HCT116 (cell line): ENCODE measurements at regions not wholly inside any gene's neighbourhood (a gene's known extent, or its start where the extent isn't known, plus 50 kb on each side); places are given as distances from the start of the nearest gene placed in this dataset.

Experiments used
- CEBPB ChIP-seq: IDR thresholded peaks from 2 replicates; pipeline ENCODE4 v1.6.1; 2012; ENCODE audit warnings: low read depth
- CTCF ChIP-seq, 3 experiments: fragments of 200-600 bp in 1 of 3; sonication (generic) in 1 of 3; IDR thresholded peaks in 2 of 3; conservative IDR thresholded peaks in 1 of 3; 2 replicates each; pipeline ENCODE4 v1.5.1; 2012 to 2017; ENCODE audit warnings: low read depth in 2 of 3, low read length in 2 of 3, antibody characterized with exemption in 1 of 3, borderline replicate concordance in 1 of 3, control low read depth in 1 of 3, mild to moderate bottlenecking in 1 of 3, mixed read lengths in 1 of 3, mixed run types in 1 of 3, moderate library complexity in 1 of 3; ENCODE audit not compliant: insufficient read depth in 1 of 3
- EZH2phosphoT487 ChIP-seq: fragments of 200-600 bp; IDR thresholded peaks from 2 replicates; pipeline ENCODE4 v1.6.1; 2018; ENCODE audit warnings: antibody characterized with exemption, borderline replicate concordance
- FOSL1 ChIP-seq: IDR thresholded peaks from 2 replicates; pipeline ENCODE4 v1.6.1; 2012; ENCODE audit warnings: low read depth
- POLR2A ChIP-seq: IDR thresholded peaks from 2 replicates; pipeline ENCODE4 v1.7.0; 2011; ENCODE audit warnings: borderline replicate concordance; ENCODE audit not compliant: insufficient read depth, insufficient read length; ENCODE audit errors: extremely low read depth
- POLR2AphosphoS5 ChIP-seq: IDR thresholded peaks from 2 replicates; pipeline ENCODE4 v1.6.1; 2011; ENCODE audit warnings: mild to moderate bottlenecking, low read depth, low read length, moderate library complexity
- SP1 ChIP-seq: IDR thresholded peaks from 2 replicates; pipeline ENCODE4 v1.6.1; 2012; ENCODE audit warnings: low read depth
- TF ChIP-seq, protein P1 (sequence below): IDR thresholded peaks from 2 replicates; pipeline ENCODE4 v1.6.1; 2012; ENCODE audit warnings: low read depth
- TF ChIP-seq, protein P2 (sequence below): IDR thresholded peaks from 2 replicates; pipeline ENCODE4 v1.6.1; 2012

- TF ChIP-seq, protein P1, sequence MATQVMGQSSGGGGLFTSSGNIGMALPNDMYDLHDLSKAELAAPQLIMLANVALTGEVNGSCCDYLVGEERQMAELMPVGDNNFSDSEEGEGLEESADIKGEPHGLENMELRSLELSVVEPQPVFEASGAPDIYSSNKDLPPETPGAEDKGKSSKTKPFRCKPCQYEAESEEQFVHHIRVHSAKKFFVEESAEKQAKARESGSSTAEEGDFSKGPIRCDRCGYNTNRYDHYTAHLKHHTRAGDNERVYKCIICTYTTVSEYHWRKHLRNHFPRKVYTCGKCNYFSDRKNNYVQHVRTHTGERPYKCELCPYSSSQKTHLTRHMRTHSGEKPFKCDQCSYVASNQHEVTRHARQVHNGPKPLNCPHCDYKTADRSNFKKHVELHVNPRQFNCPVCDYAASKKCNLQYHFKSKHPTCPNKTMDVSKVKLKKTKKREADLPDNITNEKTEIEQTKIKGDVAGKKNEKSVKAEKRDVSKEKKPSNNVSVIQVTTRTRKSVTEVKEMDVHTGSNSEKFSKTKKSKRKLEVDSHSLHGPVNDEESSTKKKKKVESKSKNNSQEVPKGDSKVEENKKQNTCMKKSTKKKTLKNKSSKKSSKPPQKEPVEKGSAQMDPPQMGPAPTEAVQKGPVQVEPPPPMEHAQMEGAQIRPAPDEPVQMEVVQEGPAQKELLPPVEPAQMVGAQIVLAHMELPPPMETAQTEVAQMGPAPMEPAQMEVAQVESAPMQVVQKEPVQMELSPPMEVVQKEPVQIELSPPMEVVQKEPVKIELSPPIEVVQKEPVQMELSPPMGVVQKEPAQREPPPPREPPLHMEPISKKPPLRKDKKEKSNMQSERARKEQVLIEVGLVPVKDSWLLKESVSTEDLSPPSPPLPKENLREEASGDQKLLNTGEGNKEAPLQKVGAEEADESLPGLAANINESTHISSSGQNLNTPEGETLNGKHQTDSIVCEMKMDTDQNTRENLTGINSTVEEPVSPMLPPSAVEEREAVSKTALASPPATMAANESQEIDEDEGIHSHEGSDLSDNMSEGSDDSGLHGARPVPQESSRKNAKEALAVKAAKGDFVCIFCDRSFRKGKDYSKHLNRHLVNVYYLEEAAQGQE, result no peak
- no peak for TF ChIP-seq SP1
- TF ChIP-seq POLR2A, result no peak
- no peak for TF ChIP-seq CTCF (IDR thresholded peaks at IDR 0.05 in 2 of 3, conservative IDR thresholded peaks at IDR 0.05 in 1 of 3; ENCODE audit: borderline replicate concordance in 1 of 3, insufficient read depth in 1 of 3, low read depth in 2 of 3, low read length in 2 of 3)
- TF ChIP-seq FOSL1, result no peak
- no peak for TF ChIP-seq POLR2AphosphoS5
- TF ChIP-seq, protein P2, sequence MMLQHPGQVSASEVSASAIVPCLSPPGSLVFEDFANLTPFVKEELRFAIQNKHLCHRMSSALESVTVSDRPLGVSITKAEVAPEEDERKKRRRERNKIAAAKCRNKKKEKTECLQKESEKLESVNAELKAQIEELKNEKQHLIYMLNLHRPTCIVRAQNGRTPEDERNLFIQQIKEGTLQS, result no peak
- no peak for TF ChIP-seq EZH2phosphoT487
- TF ChIP-seq CEBPB, result no peak
Measured at GRCh38 chr2:36069074-36069473, 286.5 kb upstream of the CRIM1 start.
